ENCODE measurements at regions not wholly inside any gene's neighbourhood (a gene's known extent, or its start where the extent isn't known, plus 50 kb on each side); places are given as distances from the start of the nearest gene placed in this dataset.
"Not testable (repeated sequence)": the region's sequence is repeated elsewhere in the genome, so short reads cannot be mapped to it uniquely, and the experiment has no call there.

GRCh38 chr6:128704601-128705000 lies 178.3 kb upstream of the LAMA2 start:
- TF ChIP-seq, protein P1, sequence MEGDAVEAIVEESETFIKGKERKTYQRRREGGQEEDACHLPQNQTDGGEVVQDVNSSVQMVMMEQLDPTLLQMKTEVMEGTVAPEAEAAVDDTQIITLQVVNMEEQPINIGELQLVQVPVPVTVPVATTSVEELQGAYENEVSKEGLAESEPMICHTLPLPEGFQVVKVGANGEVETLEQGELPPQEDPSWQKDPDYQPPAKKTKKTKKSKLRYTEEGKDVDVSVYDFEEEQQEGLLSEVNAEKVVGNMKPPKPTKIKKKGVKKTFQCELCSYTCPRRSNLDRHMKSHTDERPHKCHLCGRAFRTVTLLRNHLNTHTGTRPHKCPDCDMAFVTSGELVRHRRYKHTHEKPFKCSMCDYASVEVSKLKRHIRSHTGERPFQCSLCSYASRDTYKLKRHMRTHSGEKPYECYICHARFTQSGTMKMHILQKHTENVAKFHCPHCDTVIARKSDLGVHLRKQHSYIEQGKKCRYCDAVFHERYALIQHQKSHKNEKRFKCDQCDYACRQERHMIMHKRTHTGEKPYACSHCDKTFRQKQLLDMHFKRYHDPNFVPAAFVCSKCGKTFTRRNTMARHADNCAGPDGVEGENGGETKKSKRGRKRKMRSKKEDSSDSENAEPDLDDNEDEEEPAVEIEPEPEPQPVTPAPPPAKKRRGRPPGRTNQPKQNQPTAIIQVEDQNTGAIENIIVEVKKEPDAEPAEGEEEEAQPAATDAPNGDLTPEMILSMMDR (IDR thresholded peaks at IDR 0.05), result no peak
- intact Hi-C loops (cut with DNase I), result no loop called here
- H3K27me3 ChIP-seq, result no peaks in the 10 kb centered on the region
- H3K27ac ChIP-seq, result no peak overlapping the region
- DNase-seq, result no peak
- no peak for ATAC-seq
- H3K36me3 ChIP-seq, result no peaks in the 10 kb centered on the region
- H3K4me3 ChIP-seq, result no peak overlapping the region
- H3K9me3 ChIP-seq, result no peaks in the 10 kb centered on the region
- no peaks in the 10 kb centered on the region for H3K4me1 ChIP-seq

DNA sequence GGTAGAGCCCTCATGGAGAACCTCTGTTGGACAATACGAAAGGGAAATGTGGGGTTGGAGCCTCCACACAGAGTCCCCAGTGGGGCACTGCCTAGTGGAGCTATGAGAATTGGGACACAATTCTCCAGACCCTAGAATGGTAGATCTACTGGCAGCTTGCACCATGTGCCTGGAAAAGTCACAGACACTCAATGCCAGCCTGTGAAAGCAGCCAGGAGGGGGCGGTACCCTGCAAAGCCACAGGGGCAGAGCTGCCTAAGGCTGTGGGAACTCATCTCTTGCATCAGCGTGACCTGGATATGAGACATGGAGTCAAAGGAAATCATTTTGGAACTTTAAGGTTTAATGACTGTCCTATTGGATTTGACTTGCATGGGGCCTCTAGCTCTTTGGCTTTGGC lies 179.1 kb upstream of the LAMA2 start:
- ATAC-seq; H3K4me1 ChIP-seq; intact Hi-C loops (cut with DNase I); H3K36me3 ChIP-seq; H3K27me3 ChIP-seq; H3K9me3 ChIP-seq; H3K4me3 ChIP-seq; H3K27ac ChIP-seq; DNase-seq: not testable (repeated sequence)

- Histone ChIP-seq H3K27me3 (no peaks in the 10 kb centered on the region), H3K36me3 (no peaks in the 10 kb centered on the region), H3K27ac (no peak overlapping the region), H3K4me3 (no peak overlapping the region), H3K4me1 (no peaks in the 10 kb centered on the region), H3K9me3 (no peaks in the 10 kb centered on the region)
- DNase-seq (no peak), ATAC-seq (no peak)
- TF ChIP-seq, protein P1 (IDR thresholded peaks at IDR 0.05), result no peak
- intact Hi-C loops (cut with DNase I), result no loop called here
These were observed 176.6 kb upstream of the PTPRK start for GRCh38 chr6:128696691-128697689.

GRCh38 chr6:128694303-128695009 lies 174.1 kb upstream of the PTPRK start:
- TF ChIP-seq, protein P1 (IDR thresholded peaks at IDR 0.05), result no peak
- Histone ChIP-seq H3K27me3 (no peaks in the 10 kb centered on the region), H3K4me1 (no peaks in the 10 kb centered on the region), H3K36me3 (no peaks in the 10 kb centered on the region), H3K27ac (no peak overlapping the region), H3K4me3 (no peak overlapping the region), H3K9me3 (no peaks in the 10 kb centered on the region)
- intact Hi-C loops (cut with DNase I), result no loop called here
- DNase-seq, result no peak
- ATAC-seq, result no peak

- DNase-seq, result no peak
- Histone ChIP-seq H3K4me1 (no peaks in the 10 kb centered on the region), H3K36me3 (no peaks in the 10 kb centered on the region), H3K9me3 (peaks cover 0 to 2% of the 10 kb centered on the region in 2 donors), H3K4me3 (no peak overlapping the region), H3K27me3 (no peaks in the 10 kb centered on the region), H3K27ac (no peak overlapping the region)
- intact Hi-C loops (cut with DNase I), result no loop called here
- ATAC-seq, result no peak
- TF ChIP-seq, protein P1 (IDR thresholded peaks at IDR 0.05), result no peak
These were observed 169.7 kb upstream of the PTPRK start for GRCh38 chr6:128690063-128690462.

Data from left lung (tissue), 4 donors.